ENCODE measurements at regions not wholly inside any gene's neighbourhood (a gene's known extent, or its start where the extent isn't known, plus 50 kb on each side); places are given as distances from the start of the nearest gene placed in this dataset.

DNA sequence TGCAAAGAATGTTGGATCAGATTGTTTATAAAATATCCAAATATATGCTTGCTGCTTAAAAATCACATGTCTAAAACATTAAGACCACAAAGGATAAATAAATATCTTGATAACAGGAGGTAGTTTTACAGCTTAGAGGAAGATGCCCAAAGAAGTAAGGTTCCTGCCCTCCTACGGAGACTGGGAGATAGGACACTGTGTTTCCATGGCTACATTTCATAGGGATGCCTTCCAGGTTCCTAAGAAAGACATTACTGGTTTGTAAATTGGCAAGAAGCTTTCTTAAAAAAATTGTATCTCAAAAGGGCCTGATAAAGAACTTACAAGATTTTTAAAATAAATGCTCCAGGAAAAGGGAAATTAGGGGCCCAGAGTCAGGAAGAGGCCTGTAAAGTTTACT lies 437.2 kb downstream of the HINT1 start:
- H3K27ac Mint-ChIP-seq, result no peak overlapping the region
- H3K9me3 Mint-ChIP-seq, result peaks cover 13% of the 10 kb centered on the region
- no peak for DNase-seq (ENCODE audit: low spot score)

DNA sequence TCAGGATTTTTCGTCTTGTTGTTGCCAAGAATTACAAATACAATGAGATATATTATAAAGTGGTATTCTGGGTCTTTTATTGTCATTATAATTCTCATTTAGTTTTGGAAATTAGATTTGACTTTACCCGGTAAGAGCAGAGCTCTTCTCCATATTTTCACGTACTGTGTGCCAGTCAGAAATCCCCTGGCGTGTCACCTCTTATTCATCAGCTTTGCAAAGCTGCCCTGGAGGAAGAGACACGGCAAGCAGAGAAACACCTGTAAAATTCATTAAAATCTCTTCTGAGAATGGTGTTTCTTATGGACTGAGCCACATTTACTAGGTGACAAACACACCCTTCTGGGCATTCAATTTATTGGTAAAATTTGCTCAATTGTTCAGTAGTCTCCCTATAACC lies 440.4 kb downstream of the HINT1 start:
- Histone ChIP-seq H3K79me2 (ENCODE audit: low read depth) (no peaks in the 10 kb centered on the region), H2AFZ (replicated peaks) (no peak overlapping the region), H3K4me1 (no peaks in the 10 kb centered on the region), H4K20me1 (ENCODE audit: low read depth) (no peaks in the 10 kb centered on the region), H3K27ac (no peak overlapping the region), H3K9me3 (ENCODE audit: low read depth) (no peaks in the 10 kb centered on the region), H3K4me3 (no peak overlapping the region), H3K36me3 (no peaks in the 10 kb centered on the region), H3F3A (ENCODE audit: low read depth) (no peaks in the 10 kb centered on the region), H3K4me2 (no peak overlapping the region), H3K27me3 (no peaks in the 10 kb centered on the region), H3K9ac (no peak overlapping the region)
- H3K4me3 Mint-ChIP-seq, result no peak overlapping the region
- no peaks in the 10 kb centered on the region for H3K9me3 Mint-ChIP-seq
- no peaks in the 10 kb centered on the region for H3K36me3 Mint-ChIP-seq
- no peak for DNase-seq (ENCODE audit: low spot score)
- no peak for TF ChIP-seq EZH2phosphoT487 (IDR thresholded peaks at IDR 0.05)
- TF ChIP-seq EZH2 (IDR thresholded peaks at IDR 0.05), result no peak
- TF ChIP-seq, protein P1, sequence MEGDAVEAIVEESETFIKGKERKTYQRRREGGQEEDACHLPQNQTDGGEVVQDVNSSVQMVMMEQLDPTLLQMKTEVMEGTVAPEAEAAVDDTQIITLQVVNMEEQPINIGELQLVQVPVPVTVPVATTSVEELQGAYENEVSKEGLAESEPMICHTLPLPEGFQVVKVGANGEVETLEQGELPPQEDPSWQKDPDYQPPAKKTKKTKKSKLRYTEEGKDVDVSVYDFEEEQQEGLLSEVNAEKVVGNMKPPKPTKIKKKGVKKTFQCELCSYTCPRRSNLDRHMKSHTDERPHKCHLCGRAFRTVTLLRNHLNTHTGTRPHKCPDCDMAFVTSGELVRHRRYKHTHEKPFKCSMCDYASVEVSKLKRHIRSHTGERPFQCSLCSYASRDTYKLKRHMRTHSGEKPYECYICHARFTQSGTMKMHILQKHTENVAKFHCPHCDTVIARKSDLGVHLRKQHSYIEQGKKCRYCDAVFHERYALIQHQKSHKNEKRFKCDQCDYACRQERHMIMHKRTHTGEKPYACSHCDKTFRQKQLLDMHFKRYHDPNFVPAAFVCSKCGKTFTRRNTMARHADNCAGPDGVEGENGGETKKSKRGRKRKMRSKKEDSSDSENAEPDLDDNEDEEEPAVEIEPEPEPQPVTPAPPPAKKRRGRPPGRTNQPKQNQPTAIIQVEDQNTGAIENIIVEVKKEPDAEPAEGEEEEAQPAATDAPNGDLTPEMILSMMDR (IDR thresholded peaks at IDR 0.05), result no peak
- H3K27me3 Mint-ChIP-seq (ENCODE audit: insufficient read depth, low read depth), result peaks cover 3% of the 10 kb centered on the region
- H3K4me1 Mint-ChIP-seq, result no peaks in the 10 kb centered on the region
- H3K27ac Mint-ChIP-seq, result no peak overlapping the region

More for the DNA sequence above, 437.2 kb downstream of the HINT1 start:
- Histone ChIP-seq H3K27ac (no peak overlapping the region), H3K79me2 (ENCODE audit: low read depth) (no peaks in the 10 kb centered on the region), H3K4me3 (no peak overlapping the region), H3K27me3 (no peaks in the 10 kb centered on the region), H3K9me3 (ENCODE audit: low read depth) (no peaks in the 10 kb centered on the region), H3F3A (ENCODE audit: low read depth) (no peaks in the 10 kb centered on the region), H4K20me1 (ENCODE audit: low read depth) (no peaks in the 10 kb centered on the region), H3K36me3 (no peaks in the 10 kb centered on the region), H3K4me1 (no peaks in the 10 kb centered on the region), H3K4me2 (no peak overlapping the region), H2AFZ (replicated peaks) (no peak overlapping the region), H3K9ac (no peak overlapping the region)
- Mint-ChIP-seq H3K4me1 (no peaks in the 10 kb centered on the region), H3K36me3 (no peaks in the 10 kb centered on the region), H3K4me3 (no peak overlapping the region), H3K27me3 (ENCODE audit: insufficient read depth, low read depth) (peaks cover 3% of the 10 kb centered on the region)
- no peak for TF ChIP-seq EZH2phosphoT487 (IDR thresholded peaks at IDR 0.05)
- TF ChIP-seq, protein P1 (IDR thresholded peaks at IDR 0.05), result no peak
- TF ChIP-seq EZH2 (IDR thresholded peaks at IDR 0.05), result no peak

DNA sequence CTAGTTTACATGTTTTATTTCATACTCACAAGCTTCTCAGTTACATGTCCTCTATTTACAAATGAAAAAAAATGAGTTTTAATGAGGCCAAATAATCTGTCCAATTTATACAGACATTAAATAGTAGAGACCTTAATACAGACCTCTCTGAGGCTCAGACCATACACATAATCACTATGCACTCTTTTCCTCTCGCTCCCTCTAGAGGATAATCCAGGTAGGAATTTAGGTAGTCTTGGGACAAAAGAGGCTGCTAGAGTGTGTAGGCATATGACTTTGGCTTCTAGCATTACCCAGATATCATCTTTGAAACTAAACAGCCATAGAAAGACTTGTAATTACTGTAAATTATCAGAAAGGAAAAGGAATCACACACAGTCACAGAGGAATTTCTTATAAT lies 444.7 kb downstream of the HINT1 start:
- Histone ChIP-seq H3K36me3 (no peaks in the 10 kb centered on the region), H3K27ac (no peak overlapping the region), H3K4me3 (no peak overlapping the region), H3K4me1 (no peaks in the 10 kb centered on the region), H3K4me2 (no peak overlapping the region), H3K9ac (no peak overlapping the region), H3K79me2 (ENCODE audit: low read depth) (no peaks in the 10 kb centered on the region), H3F3A (ENCODE audit: low read depth) (no peaks in the 10 kb centered on the region), H3K9me3 (ENCODE audit: low read depth) (no peaks in the 10 kb centered on the region), H2AFZ (replicated peaks) (no peak overlapping the region), H3K27me3 (no peaks in the 10 kb centered on the region), H4K20me1 (ENCODE audit: low read depth) (no peaks in the 10 kb centered on the region)
- Mint-ChIP-seq H3K4me1 (no peaks in the 10 kb centered on the region), H3K27me3 (ENCODE audit: insufficient read depth, low read depth) (no peaks in the 10 kb centered on the region), H3K36me3 (no peaks in the 10 kb centered on the region), H3K4me3 (no peak overlapping the region), H3K27ac (no peak overlapping the region), H3K9me3 (no peaks in the 10 kb centered on the region)
- TF ChIP-seq, protein P1 (IDR thresholded peaks at IDR 0.05), result peak; percentile 72
- TF ChIP-seq EZH2 (IDR thresholded peaks at IDR 0.05), result no peak
- peak; percentile 71 for DNase-seq (ENCODE audit: low spot score)

DNA sequence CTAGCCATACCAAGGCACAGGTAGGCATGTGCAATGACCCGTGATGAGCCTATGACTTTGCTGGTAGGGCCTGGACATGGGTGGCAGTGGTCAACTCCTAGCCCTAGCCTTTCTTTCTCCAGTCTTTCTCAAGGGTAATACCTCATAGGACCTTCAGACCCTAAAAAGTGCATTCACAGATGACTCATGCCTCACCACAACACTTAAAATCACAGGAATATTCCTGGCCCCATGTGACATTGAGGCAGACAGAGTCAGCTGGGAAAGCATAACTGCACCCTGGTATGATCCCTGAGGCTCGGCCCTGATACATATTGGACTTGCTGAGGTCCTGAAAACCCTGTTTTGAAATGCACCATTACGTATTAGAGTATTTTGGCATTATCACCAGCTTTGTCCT lies 449.5 kb downstream of the HINT1 start:
- no peaks in the 10 kb centered on the region for H3K27me3 Mint-ChIP-seq (ENCODE audit: insufficient read depth, low read depth)
- TF ChIP-seq, protein P1 (IDR thresholded peaks at IDR 0.05), result no peak
- TF ChIP-seq EZH2 (IDR thresholded peaks at IDR 0.05), result no peak
- TF ChIP-seq EZH2phosphoT487 (IDR thresholded peaks at IDR 0.05), result no peak
- no peak overlapping the region for H3K4me2 ChIP-seq

More for the DNA sequence above, 449.5 kb downstream of the HINT1 start:
- Histone ChIP-seq H3K27me3 (no peaks in the 10 kb centered on the region), H3K36me3 (no peaks in the 10 kb centered on the region), H3K4me3 (no peak overlapping the region), H3K27ac (no peak overlapping the region), H3F3A (ENCODE audit: low read depth) (no peaks in the 10 kb centered on the region), H3K4me1 (no peaks in the 10 kb centered on the region), H3K9me3 (ENCODE audit: low read depth) (no peaks in the 10 kb centered on the region), H2AFZ (replicated peaks) (no peak overlapping the region), H3K79me2 (ENCODE audit: low read depth) (no peaks in the 10 kb centered on the region), H4K20me1 (ENCODE audit: low read depth) (no peaks in the 10 kb centered on the region), H3K9ac (no peak overlapping the region)
- Mint-ChIP-seq H3K9me3 (no peaks in the 10 kb centered on the region), H3K4me3 (no peak overlapping the region), H3K36me3 (no peaks in the 10 kb centered on the region), H3K4me1 (peaks cover 1% of the 10 kb centered on the region), H3K27ac (no peak overlapping the region)
- no peak for DNase-seq (ENCODE audit: low spot score)

Data from neural progenitor cell (in vitro differentiated cells).